GM21737 (cell line): ENCODE measurements at regions not wholly inside any gene's neighbourhood (a gene's known extent, or its start where the extent isn't known, plus 50 kb on each side); places are given as distances from the start of the nearest gene placed in this dataset.

Experiments
- ATAC-seq: cut with Tn5 transposase; IDR thresholded peaks from one replicate; pipeline ENCODE4 v1.9.1; 2021; ENCODE audit warnings: mild to moderate bottlenecking, moderate library complexity; ENCODE audit not compliant: unreplicated experiment

DNA sequence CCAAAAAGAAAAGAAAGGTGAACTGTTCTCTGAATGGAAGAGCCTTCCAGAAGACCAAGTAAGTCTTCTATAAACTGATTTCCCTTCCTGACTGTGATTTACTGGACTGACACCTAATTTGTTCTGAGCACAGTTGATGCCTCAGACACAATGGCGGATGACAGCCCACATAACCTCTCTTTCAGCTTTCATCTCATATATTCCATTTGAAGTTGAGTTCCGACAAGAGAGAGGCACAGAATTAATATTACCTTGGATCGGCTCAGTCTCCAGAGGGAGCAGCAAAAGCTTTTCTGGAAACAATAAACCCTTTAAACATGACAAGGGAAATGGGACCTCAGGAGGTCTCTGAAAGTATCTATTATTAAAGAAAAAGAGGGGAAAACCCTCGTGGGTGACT is 638.7 kb upstream of the SETBP1 start:
- no peak for ATAC-seq

- ATAC-seq, result no peak
These were observed 634.2 kb upstream of the SETBP1 start for GRCh38 chr18:44046376-44046975.

DNA sequence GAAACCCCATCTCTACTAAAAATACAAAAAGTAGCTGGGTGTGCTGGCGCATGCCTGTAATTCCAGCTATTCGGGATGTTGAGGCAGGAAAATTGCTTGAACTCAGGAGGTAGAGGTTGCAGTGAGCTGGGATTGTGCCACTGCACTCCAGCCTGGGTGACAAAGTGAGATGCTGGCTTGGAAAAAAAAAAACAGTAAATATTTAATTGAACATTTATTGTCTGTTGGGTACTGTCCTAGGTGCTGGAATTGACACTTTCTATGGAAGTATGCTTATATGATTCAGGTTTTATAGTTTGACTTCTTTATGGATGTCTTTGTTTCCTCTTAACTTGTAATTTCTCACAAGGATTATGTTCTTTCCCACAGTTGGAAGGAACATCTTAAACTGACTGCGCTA is 633.1 kb upstream of the SETBP1 start:
- no peak for ATAC-seq

DNA sequence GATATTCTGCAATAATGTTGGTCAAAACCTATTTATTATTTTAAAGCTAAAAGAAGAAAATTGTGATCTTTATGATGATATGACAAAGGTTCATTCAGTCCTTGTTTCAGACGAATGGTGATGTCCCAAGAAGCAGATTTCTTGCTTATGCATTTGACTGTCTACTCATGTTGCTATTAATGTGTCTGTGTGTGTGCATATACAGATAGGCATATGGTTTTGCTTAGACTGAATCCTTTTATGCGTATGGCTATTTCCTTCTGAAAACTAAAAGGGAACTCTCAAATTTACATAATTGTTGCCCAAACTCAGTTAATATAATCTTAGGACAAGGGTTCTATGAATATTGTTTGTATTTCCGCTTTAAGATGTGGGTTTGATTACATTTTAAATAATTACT is 632.3 kb upstream of the SETBP1 start:
- no peak for ATAC-seq

DNA sequence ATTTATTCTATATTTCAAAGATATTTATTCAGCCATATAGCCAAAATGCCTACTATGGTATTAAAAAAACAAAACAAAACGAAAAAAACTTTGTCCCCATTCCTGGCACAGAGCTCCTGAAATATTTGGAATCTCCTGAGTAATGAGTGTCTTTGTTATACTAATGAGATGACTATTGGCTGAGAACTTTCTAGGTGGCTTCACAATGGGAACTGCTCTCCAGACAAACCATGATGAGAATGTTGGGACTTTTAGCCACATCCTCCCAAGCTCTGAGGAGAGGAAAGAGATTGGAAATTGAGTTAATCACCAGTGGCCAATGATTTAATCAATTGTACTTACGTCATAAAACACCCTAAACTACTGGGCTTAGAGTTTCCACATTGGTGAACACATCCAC is 631.8 kb upstream of the SETBP1 start:
- ATAC-seq, result no peak

DNA sequence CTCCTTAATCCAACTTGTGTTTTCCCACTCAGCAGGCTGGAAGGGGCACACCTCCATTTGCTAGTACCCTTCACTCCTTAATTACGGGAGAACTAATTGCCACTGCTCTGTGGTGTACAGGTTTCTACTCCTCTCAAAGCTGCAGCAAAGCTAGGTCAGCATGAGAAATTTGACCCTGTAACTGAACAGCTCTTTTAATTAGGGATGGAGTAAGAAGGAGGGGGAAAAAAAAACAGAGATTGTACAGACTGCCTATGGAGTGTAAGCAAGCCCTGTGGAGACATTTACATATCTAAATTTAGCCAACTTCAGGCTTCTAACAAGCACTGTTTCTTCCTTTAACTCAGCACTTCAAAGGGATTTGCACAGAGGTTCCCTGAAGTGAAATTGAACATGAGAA is 629.7 kb upstream of the SETBP1 start:
- ATAC-seq, result no peak

DNA sequence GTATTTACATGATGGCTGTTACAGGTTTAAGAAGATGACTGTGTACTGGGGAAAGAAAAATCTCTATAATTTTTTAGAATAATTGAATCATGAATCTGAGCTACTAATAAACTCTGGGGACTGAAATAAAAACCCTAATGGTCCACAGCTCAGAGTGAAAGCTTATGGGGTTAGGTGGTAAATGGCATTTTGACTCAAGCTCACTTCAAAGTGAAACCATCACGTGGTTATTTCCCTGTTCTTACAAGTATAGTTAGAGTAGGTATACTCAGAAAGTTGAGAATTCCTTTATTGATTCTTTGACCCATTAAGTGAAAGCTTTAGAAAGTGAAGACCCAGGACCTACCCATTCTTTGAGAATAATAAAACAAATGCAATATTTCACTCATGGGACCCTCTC is 626.2 kb upstream of the SETBP1 start:
- no peak for ATAC-seq

DNA sequence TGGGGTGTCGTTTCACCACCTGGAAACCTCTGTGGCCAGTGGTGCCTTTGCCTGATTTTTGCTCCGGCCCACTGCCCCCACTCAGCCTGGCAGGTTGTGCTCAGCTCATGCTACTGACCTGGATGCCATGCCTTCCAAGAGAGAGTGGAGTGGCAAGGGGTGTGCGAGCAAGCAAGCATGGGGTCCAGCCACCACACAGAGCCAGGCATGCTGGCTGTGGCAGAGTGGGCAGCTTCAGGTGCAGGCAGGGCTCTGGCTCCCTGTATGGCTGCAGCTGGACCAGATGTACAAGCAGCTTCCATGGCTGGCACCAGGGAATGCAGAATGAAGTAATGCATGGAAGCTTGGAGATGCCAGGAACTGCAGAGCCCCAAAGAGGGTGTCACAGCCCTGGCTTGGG is 620.5 kb upstream of the SETBP1 start:
- no peak for ATAC-seq

DNA sequence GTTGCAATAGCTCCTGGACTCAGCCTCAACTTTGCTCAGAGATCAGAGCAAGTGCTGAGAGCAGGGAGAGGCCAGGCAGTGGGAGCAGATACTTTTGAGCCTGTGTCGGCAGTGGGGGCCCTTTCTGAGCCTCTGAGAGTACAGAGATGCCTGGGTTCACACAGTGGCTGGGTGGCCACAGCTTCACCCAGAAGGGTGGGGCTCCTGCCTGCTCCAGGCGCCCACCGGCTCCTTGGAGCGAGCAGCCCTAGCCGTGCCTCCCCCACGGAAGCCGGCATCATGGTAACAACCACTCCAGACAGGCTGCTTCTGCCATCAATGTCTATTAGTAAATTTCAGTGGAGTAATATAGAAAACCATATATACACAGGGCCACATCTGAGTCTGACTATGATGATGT is 619.2 kb upstream of the SETBP1 start:
- no peak for ATAC-seq

DNA sequence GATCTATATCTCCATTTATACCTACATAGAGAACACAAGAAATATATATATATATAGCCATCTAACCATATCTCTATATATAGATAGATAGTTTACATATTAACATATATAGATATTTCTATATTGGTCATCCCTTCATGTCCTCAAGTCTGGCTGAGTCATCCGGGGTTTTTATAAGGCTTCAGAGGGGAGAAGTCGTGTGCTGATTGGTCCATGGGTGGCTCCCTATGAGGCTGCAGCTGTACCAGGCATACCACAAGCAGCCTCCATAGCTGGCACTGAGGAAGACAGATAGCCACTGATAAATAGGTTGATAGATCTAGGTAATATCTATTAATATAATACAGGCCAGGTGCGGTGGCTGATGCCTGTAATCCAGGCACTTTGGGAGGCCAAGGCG is 618.3 kb upstream of the SETBP1 start:
- ATAC-seq, result no peak

DNA sequence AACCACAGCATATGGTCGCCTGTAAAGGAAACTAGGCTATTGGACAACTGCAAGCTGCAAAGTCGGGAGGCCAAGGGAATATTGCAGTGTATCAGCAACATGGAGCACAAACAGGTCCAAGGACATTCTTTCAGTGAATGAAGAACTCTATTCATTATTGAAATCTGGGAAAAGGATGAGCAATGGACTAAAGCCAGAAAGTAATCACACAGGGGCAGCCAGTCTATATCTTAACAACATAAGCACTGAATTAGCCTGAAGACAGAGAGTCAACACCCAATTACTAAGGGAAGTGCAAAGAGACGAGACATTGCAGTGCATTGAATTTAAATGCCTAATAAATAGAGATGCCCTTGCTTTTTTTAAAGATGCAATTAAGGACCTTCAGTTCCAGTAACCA is 615.5 kb upstream of the SETBP1 start:
- no peak for ATAC-seq

DNA sequence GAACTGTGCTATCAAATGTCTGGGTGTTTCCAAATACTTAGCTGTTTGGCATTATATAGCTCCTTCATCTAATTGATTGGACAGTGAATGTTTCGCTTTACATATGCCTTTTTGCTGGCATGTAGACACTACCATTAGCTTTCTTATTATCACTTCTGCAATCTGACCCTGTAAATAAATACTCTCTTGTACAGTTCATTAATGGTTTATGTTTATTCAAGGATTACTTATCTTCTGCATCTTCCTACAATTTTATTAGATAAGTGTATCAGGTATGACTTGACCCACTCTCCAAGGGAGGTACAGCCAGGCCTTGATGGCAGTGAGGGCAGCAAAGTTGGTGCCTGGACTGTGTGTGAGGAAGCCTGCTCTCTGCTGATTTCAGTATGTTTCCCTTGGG is 614.1 kb upstream of the SETBP1 start:
- ATAC-seq, result no peak

DNA sequence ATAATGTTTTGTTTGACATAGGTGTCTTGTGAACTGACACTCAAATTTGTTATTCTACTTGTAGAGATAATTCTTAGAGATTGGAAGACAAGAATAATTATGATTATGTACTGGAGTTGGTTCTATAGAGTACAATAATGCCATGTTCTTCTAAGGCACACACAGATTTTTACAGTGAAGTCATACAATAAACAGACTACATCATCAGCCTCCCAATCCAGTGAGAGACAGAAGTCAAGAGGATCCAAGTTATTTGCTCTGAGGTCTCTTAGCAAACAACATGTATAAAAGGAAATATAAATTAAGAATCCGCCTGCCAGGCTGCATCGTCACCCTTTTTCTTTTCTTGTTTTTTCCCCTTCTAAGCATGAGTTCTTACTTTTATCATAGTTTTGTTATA is 613.5 kb upstream of the SETBP1 start:
- no peak for ATAC-seq

GRCh38 chr18:44075038-44075437 is 605.6 kb upstream of the SETBP1 start:
- no peak for ATAC-seq

DNA sequence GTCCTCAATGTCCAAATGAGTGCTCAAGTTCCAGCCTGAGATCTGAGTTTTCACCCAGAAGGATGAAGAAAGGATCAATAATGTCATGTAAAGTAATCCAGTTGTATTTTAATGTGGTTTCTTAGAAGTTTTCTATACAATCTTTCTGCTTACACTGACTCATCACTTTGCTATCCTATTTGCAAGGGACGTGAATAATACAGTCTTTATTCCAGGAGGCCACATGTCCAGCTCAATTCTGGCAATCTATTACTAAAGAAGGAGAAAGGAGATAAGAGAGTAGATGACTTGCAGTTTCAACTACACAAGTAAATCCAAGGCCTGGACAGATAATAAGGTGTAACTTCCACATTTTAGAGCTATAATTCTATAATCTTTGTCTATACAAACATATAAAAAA is 601.1 kb upstream of the SETBP1 start:
- ATAC-seq, result no peak

DNA sequence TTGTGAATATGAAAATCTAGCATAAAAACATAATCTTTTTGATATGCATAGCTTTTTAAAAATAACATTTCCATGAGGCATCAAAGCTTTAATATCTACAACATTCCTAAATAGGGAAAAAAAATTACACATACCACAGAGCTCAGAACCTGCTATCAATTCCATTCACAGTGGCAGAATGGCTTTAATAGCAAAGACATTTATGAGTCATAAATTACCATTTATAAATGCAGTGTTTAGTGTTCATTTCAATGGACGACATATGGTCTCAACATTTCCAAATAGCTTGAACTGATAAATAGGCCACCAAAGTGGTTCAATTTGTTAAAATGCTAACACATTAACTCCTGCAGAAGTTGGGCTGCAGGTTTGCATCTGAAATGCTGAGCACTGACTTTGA is 600.6 kb upstream of the SETBP1 start:
- ATAC-seq, result no peak

- ATAC-seq, result no peak
These were observed 591.0 kb upstream of the SETBP1 start for GRCh38 chr18:44089732-44090131.

DNA sequence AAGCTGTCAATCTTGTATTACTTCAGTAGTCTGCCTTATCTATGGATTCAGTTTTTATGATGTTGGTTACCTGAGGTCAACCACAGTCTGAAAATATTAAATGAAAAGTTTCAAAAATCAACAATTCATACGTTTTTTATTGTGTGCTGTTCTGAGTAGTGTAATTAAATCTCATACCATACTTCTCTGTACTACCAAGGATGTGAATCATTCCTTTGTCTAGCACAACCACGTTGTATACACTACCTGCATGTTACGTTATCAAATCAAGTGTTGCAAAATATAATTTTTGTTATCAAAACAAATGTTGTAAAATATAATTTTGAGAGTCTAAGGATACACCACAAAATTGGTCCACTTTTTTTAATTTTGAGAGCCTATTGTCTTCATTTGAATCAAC is 590.2 kb upstream of the SETBP1 start:
- ATAC-seq, result no peak

GRCh38 chr18:44093253-44093652 is 587.4 kb upstream of the SETBP1 start:
- no peak for ATAC-seq

- ATAC-seq, result no peak
These were observed 584.7 kb upstream of the SETBP1 start for GRCh38 chr18:44096016-44096415.

DNA sequence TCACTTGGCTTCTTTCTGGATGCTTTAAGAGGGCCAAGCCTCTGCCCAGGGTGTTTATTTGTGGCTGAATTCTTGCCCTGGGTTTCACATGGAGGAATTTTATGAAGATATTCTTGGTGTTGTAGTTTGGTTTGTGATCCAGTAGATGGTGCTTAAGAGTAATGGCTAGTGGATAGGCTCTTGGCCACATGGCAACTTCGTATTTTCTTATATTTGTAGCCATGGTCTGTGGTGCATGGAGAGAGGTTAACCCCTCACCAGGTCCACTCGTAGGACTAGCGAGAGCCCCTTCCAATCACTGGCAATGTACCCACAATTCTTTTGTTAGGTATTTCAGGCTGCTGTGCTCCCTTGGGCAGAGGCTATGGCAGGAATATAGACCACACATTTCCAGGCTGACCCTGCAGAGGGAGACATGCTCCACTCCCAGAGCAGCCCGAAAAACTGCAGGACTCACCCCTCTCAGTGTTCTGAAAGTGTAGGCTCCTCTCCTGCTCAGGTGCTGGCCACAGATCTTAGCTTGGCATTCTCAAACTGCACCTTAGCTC is 582.1 kb upstream of the SETBP1 start:
- ATAC-seq, result no peak

- no peak for ATAC-seq
These were observed 573.5 kb upstream of the SETBP1 start for GRCh38 chr18:44107187-44107586.

DNA sequence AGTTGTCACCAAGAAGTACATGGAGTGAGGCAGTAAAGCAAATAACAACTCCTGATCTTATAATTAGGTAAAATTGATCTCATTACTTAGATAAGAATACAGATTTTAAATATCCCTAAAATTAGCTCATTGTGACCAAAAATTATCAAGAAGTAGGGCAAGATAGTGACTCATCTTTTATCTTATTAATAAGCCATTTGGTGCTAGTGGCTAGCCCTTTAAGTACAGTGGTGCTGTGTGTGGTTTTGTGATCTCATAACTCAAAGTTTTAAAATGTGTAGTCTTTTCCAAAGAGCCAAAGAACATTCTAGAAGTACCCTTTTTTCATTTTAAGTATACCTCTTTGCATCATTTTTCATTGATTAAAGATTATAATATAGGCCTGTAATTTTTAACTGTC is 569.4 kb upstream of the SETBP1 start:
- ATAC-seq, result no peak
